Spleen (tissue), 11 donors: ENCODE measurements at regions not wholly inside any gene's neighbourhood (a gene's known extent, or its start where the extent isn't known, plus 50 kb on each side); places are given as distances from the start of the nearest gene placed in this dataset.

Experiments
- DNase-seq: peaks from one replicate; pipeline ENCODE4 v3.0.0-alpha.2; 2020
- H3K27ac ChIP-seq, 8 donors: fragments of 200-600 bp; sonication (generic) in 7 of 8; 1 replicate in 4 of 8; 2 replicates in 4 of 8; pipeline versions ENCODE4 v1.5.0 to v1.8.0; 2016 to 2021; ENCODE audit warnings: inconsistent platforms in 4 of 8, mild to moderate bottlenecking in 4 of 8, moderate library complexity in 1 of 8
- H3K27me3 ChIP-seq, 7 donors: fragments of 200-600 bp; sonication (generic) in 6 of 7; replicated peaks in 1 of 7; 1 replicate in 4 of 7; 2 replicates in 3 of 7; pipeline versions ENCODE4 v1.5.0 to v1.8.0; 2016 to 2021; ENCODE audit warnings: inconsistent platforms in 3 of 7, mild to moderate bottlenecking in 1 of 7
- H3K36me3 ChIP-seq, 6 donors: fragments of 200-600 bp; sonication (generic) in 5 of 6; 1 replicate in 4 of 6; 2 replicates in 2 of 6; pipeline versions ENCODE4 v1.5.0 to v1.8.0; 2016 to 2021; ENCODE audit warnings: inconsistent platforms in 2 of 6
- H3K4me1 ChIP-seq, 6 donors: fragments of 200-600 bp; sonication (generic) in 5 of 6; 1 replicate in 3 of 6; 2 replicates in 3 of 6; pipeline versions ENCODE4 v1.5.0 to v1.8.0; 2016 to 2021; ENCODE audit warnings: inconsistent platforms in 3 of 6
- H3K4me3 ChIP-seq, 8 donors: fragments of 200-600 bp; sonication (generic) in 7 of 8; 1 replicate in 4 of 8; 2 replicates in 4 of 8; pipeline versions ENCODE4 v1.5.0 to v1.8.0; 2016 to 2021; ENCODE audit warnings: inconsistent platforms in 4 of 8, mild to moderate bottlenecking in 4 of 8, moderate library complexity in 2 of 8
- H3K9me3 ChIP-seq, 8 donors: fragments of 200-600 bp; sonication (generic) in 7 of 8; 1 replicate in 4 of 8; 2 replicates in 4 of 8; pipeline versions ENCODE4 v1.5.0 to v1.8.0; 2016 to 2021; ENCODE audit warnings: inconsistent platforms in 4 of 8
- CTCF ChIP-seq, 11 experiments: fragments of 200-600 bp in 7 of 11; fragments of 450-650 bp in 4 of 11; sonication (generic) in 4 of 11; IDR thresholded peaks in 8 of 11; conservative IDR thresholded peaks in 3 of 11; 1 replicate in 7 of 11; 2 replicates in 4 of 11; pipeline versions ENCODE4 v1.4.0 to v1.8.0; 2016 to 2021; ENCODE audit warnings: antibody characterized with exemption in 11 of 11, inconsistent platforms in 4 of 11, mild to moderate bottlenecking in 1 of 11
- POLR2A ChIP-seq, 3 donors: fragments of 450-650 bp; IDR thresholded peaks; one replicate each; pipeline ENCODE4 v1.5.1; 2017; ENCODE audit warnings: antibody characterized with exemption in 3 of 3, mild to moderate bottlenecking in 1 of 3
- POLR2AphosphoS5 ChIP-seq, 3 donors: sonication (generic); formaldehyde crosslinking; IDR thresholded peaks; one replicate each; pipeline ENCODE4 v1.5.1; 2017; ENCODE audit warnings: antibody characterized with exemption in 3 of 3
- WGBS, 5 donors: extraction: QIAGEN DNeasy Blood & Tissue Kit in 3 of 5; methylation state at CpG; one replicate each; pipeline versions ENCODE4 v1.1.5 to v1.1.7; 2013 to 2018; 5-methylcytosine and 5-hydroxymethylcytosine counted together
- intact Hi-C: fragments of 100-400 bp; cut with DNase I; formaldehyde crosslinking; loops from one replicate; pipeline ENCODE4 v1.15.0; 2023; ENCODE audit warnings: low total_unique reads
- donor health status: healthy with polysubstance abuse.
- donor health status: DM: no; HTN: no; CAD: no; lungs with moderate emphysema.
- donor health status: DM: no; HTN: no; CAD: no.
- donor health status: Bipolar disorder and iron deficiency.
- donor health status: healthy.
- donor health status: DM: no; HTN: no; CAD: no.
- donor health status: DM: yes; HTN: yes; CAD: no.

- no peak for DNase-seq
- 71 to 86% (median 79%) methylated on average over 9 of the region's 9 CpGs for whole genome bisulfite sequencing, 5 donors
- intact Hi-C loops: loop anchor here (5.0 kb wide), 1 partner anchor 400 kb away; no protein-coding TSS in a partner anchor
These were observed 486.7 kb upstream of the GCFC2 start for GRCh38 chr2:76197428-76197827.

GRCh38 chr2:76194031-76194775 is 483.5 kb upstream of the GCFC2 start:
- H3K36me3 ChIP-seq: no peaks in the 10 kb centered on the region
- H3K27ac ChIP-seq: no peak overlapping the region
- DNase-seq: no peak
- TF ChIP-seq CTCF (IDR thresholded peaks at IDR 0.05 in 8 of 11, conservative IDR thresholded peaks at IDR 0.05 in 3 of 11) (no peak), POLR2A (IDR thresholded peaks at IDR 0.05) (no peak), POLR2AphosphoS5 (IDR thresholded peaks at IDR 0.05) (no peak)
- intact Hi-C loops: no loop called here
- WGBS, 5 donors: 70 to 84% (median 78%) methylated on average over 5 of the region's 5 CpGs
- no peak overlapping the region for H3K4me3 ChIP-seq
- H3K9me3 ChIP-seq: no peaks in the 10 kb centered on the region
- H3K4me1 ChIP-seq: no peaks in the 10 kb centered on the region
- no peaks in the 10 kb centered on the region for H3K27me3 ChIP-seq

More at GRCh38 chr2:76197428-76197827, 486.7 kb upstream of the GCFC2 start:
- no peaks in the 10 kb centered on the region for H3K36me3 ChIP-seq
- TF ChIP-seq POLR2A (IDR thresholded peaks at IDR 0.05) (no peak), CTCF (IDR thresholded peaks at IDR 0.05 in 8 of 11, conservative IDR thresholded peaks at IDR 0.05 in 3 of 11) (no peak), POLR2AphosphoS5 (IDR thresholded peaks at IDR 0.05) (no peak)
- no peaks in the 10 kb centered on the region for H3K4me1 ChIP-seq
- H3K27me3 ChIP-seq: no peaks in the 10 kb centered on the region
- H3K4me3 ChIP-seq: no peak overlapping the region
- no peaks in the 10 kb centered on the region for H3K9me3 ChIP-seq
- no peak overlapping the region for H3K27ac ChIP-seq

- no peak for DNase-seq
- 67 to 87% (median 78%) methylated on average over 3 of the region's 3 CpGs for WGBS, 5 donors
- no peaks in the 10 kb centered on the region for H3K9me3 ChIP-seq
- H3K27me3 ChIP-seq: no peaks in the 10 kb centered on the region
- H3K4me1 ChIP-seq: no peaks in the 10 kb centered on the region
- TF ChIP-seq POLR2AphosphoS5 (IDR thresholded peaks at IDR 0.05) (no peak), CTCF (IDR thresholded peaks at IDR 0.05 in 8 of 11, conservative IDR thresholded peaks at IDR 0.05 in 3 of 11) (no peak), POLR2A (IDR thresholded peaks at IDR 0.05) (no peak)
- no peaks in the 10 kb centered on the region for H3K36me3 ChIP-seq
- intact Hi-C loops: no loop called here
- no peak overlapping the region for H3K4me3 ChIP-seq
- no peak overlapping the region for H3K27ac ChIP-seq
These were observed 482.4 kb upstream of the GCFC2 start for GRCh38 chr2:76193089-76193488.

- Histone ChIP-seq H3K4me3 (no peak overlapping the region), H3K9me3 (no peaks in the 10 kb centered on the region), H3K27me3 (no peaks in the 10 kb centered on the region), H3K36me3 (no peaks in the 10 kb centered on the region), H3K27ac (no peak overlapping the region), H3K4me1 (no peaks in the 10 kb centered on the region)
- 74 to 86% (median 83%) methylated on average over 4 of the region's 4 CpGs for WGBS, 5 donors
- TF ChIP-seq POLR2A (IDR thresholded peaks at IDR 0.05) (no peak), CTCF (IDR thresholded peaks at IDR 0.05 in 8 of 11, conservative IDR thresholded peaks at IDR 0.05 in 3 of 11) (no peak), POLR2AphosphoS5 (IDR thresholded peaks at IDR 0.05) (no peak)
- intact Hi-C loops: no loop called here
- DNase-seq: no peak
These were observed 477.8 kb upstream of the GCFC2 start for GRCh38 chr2:76188334-76189008.
